ENCODE measurements at regions not wholly inside any gene's neighbourhood (a gene's known extent, or its start where the extent isn't known, plus 50 kb on each side); places are given as distances from the start of the nearest gene placed in this dataset.

DNA sequence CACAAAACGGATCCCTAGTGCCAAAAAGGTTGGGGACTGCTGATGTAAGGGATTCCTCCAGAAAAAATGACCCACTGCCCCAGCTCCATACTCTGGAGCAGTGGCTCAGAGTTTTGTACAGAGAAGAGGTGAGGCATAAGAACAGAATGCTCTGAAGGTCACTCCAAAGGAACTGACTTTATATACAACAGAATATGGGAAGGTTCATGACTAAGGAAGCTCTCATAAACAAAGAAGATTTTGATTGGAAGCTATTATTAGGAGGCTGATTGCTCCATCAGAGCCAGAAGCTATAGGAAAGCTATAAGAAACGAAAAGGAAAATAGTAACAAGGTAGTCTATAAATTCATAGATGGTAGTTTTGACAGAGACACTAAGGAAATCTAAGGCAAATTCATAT lies 203.1 kb downstream of the SLC7A11 start:
- TF ChIP-seq, protein P1, sequence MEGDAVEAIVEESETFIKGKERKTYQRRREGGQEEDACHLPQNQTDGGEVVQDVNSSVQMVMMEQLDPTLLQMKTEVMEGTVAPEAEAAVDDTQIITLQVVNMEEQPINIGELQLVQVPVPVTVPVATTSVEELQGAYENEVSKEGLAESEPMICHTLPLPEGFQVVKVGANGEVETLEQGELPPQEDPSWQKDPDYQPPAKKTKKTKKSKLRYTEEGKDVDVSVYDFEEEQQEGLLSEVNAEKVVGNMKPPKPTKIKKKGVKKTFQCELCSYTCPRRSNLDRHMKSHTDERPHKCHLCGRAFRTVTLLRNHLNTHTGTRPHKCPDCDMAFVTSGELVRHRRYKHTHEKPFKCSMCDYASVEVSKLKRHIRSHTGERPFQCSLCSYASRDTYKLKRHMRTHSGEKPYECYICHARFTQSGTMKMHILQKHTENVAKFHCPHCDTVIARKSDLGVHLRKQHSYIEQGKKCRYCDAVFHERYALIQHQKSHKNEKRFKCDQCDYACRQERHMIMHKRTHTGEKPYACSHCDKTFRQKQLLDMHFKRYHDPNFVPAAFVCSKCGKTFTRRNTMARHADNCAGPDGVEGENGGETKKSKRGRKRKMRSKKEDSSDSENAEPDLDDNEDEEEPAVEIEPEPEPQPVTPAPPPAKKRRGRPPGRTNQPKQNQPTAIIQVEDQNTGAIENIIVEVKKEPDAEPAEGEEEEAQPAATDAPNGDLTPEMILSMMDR (IDR thresholded peaks at IDR 0.05): no peak
- H3K27ac Mint-ChIP-seq (ENCODE audit: unreplicated experiment): no peak overlapping the region
- H3K4me3 Mint-ChIP-seq (ENCODE audit: unreplicated experiment): no peak overlapping the region
- DNase-seq (ENCODE audit: low spot score): no peak
- H3K36me3 Mint-ChIP-seq (ENCODE audit: low read depth): no peaks in the 10 kb centered on the region
- peaks cover 7% of the 10 kb centered on the region for H3K4me1 Mint-ChIP-seq (ENCODE audit: low read depth)
- H3K9me3 Mint-ChIP-seq (ENCODE audit: low read depth): no peaks in the 10 kb centered on the region
- H3K27me3 Mint-ChIP-seq (ENCODE audit: low read depth): no peaks in the 10 kb centered on the region

DNA sequence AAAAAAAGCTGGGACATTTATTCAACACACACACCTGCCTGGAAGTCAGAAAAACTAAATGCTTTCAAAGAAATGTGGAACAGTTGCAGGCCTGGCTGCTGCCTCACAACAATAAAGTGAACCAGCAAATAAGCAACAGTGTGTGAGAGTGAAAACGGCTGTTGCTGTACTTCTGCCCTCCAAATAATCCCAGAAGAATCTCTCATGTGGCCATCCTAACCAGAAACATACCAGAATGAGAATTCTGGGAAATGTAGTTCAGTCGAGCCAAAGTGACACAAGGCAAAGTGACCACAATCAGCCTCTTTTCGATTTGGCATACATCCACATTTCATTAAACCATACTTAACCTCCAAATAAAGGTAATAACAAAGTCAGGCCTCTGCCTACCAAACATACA lies 204.5 kb downstream of the SLC7A11 start:
- Mint-ChIP-seq H3K4me1 (ENCODE audit: low read depth) (peaks cover 7% of the 10 kb centered on the region), H3K9me3 (ENCODE audit: low read depth) (no peaks in the 10 kb centered on the region), H3K4me3 (ENCODE audit: unreplicated experiment) (no peak overlapping the region), H3K27me3 (ENCODE audit: low read depth) (no peaks in the 10 kb centered on the region), H3K27ac (ENCODE audit: unreplicated experiment) (no peak overlapping the region), H3K36me3 (ENCODE audit: low read depth) (no peaks in the 10 kb centered on the region)
- no peak for DNase-seq (ENCODE audit: low spot score)
- TF ChIP-seq, protein P1 (IDR thresholded peaks at IDR 0.05): no peak

DNA sequence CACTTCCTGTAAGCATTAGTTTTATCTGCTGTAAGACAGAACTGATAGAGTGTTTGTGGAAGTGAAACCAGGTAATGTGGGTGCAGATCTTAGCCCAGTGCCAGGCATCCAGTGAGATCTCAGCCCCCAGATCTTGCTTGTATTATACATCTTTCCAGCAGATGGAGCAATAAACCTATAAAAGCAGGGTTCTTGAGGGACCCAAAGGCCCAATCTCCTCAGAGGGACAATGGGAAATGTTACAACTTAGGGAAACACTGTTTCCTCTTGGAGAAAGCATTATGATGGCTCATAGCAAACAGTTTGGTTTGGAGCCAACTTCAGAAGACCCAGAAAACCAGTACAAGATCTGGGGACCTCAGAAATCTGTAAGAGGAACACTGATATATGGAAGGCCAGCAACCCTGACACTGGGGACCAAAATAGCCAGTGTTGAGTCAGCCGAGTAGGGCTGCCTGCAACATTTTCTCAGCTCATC lies 206.3 kb downstream of the SLC7A11 start:
- peak overlapping the region; percentile 54 for H3K27ac Mint-ChIP-seq (ENCODE audit: unreplicated experiment)
- H3K4me3 Mint-ChIP-seq (ENCODE audit: unreplicated experiment): no peak overlapping the region
- H3K27me3 Mint-ChIP-seq (ENCODE audit: low read depth): no peaks in the 10 kb centered on the region
- TF ChIP-seq, protein P1 (IDR thresholded peaks at IDR 0.05): peak; percentile 98
- H3K9me3 Mint-ChIP-seq (ENCODE audit: low read depth): no peaks in the 10 kb centered on the region
- peaks cover 7% of the 10 kb centered on the region for H3K4me1 Mint-ChIP-seq (ENCODE audit: low read depth)
- no peaks in the 10 kb centered on the region for H3K36me3 Mint-ChIP-seq (ENCODE audit: low read depth)
- no peak for DNase-seq (ENCODE audit: low spot score)

- no peaks in the 10 kb centered on the region for H3K27me3 Mint-ChIP-seq (ENCODE audit: low read depth)
- no peaks in the 10 kb centered on the region for H3K9me3 Mint-ChIP-seq (ENCODE audit: low read depth)
- no peak overlapping the region for H3K27ac Mint-ChIP-seq (ENCODE audit: unreplicated experiment)
- DNase-seq (ENCODE audit: low spot score): no peak
- TF ChIP-seq, protein P1 (IDR thresholded peaks at IDR 0.05): no peak
- H3K4me1 Mint-ChIP-seq (ENCODE audit: low read depth): peaks cover 7% of the 10 kb centered on the region
- H3K36me3 Mint-ChIP-seq (ENCODE audit: low read depth): no peaks in the 10 kb centered on the region
- H3K4me3 Mint-ChIP-seq (ENCODE audit: unreplicated experiment): no peak overlapping the region
Observed at GRCh38 chr4:138034871-138035270, 207.3 kb downstream of the SLC7A11 start.

DNA sequence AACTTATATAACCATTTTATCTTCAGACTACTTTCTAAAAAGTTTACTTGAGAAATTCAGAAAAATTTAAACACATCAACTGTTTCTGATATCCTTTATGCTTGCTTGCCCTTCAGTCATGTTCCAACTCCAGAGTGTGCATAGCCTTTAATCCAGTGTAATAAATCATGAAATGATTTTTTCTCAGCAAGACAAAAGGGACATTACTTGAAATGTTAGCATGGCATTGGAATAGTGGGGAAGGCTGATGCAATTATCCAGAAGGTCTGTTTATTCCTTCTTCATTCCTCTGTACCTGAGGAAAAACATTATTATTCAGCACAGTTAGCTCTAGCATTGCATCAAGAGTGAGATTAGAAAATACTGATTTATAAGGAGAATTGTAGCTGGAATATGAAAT lies 209.9 kb downstream of the SLC7A11 start:
- no peaks in the 10 kb centered on the region for H3K9me3 Mint-ChIP-seq (ENCODE audit: low read depth)
- peaks cover 7% of the 10 kb centered on the region for H3K4me1 Mint-ChIP-seq (ENCODE audit: low read depth)
- no peak overlapping the region for H3K4me3 Mint-ChIP-seq (ENCODE audit: unreplicated experiment)
- no peak overlapping the region for H3K27ac Mint-ChIP-seq (ENCODE audit: unreplicated experiment)
- no peaks in the 10 kb centered on the region for H3K36me3 Mint-ChIP-seq (ENCODE audit: low read depth)
- DNase-seq (ENCODE audit: low spot score): no peak
- TF ChIP-seq, protein P1 (IDR thresholded peaks at IDR 0.05): no peak
- H3K27me3 Mint-ChIP-seq (ENCODE audit: low read depth): no peaks in the 10 kb centered on the region

Measured in chondrocyte (in vitro differentiated cells).